ENCODE measurements at regions not wholly inside any gene's neighbourhood (a gene's known extent, or its start where the extent isn't known, plus 50 kb on each side); places are given as distances from the start of the nearest gene placed in this dataset.

DNA sequence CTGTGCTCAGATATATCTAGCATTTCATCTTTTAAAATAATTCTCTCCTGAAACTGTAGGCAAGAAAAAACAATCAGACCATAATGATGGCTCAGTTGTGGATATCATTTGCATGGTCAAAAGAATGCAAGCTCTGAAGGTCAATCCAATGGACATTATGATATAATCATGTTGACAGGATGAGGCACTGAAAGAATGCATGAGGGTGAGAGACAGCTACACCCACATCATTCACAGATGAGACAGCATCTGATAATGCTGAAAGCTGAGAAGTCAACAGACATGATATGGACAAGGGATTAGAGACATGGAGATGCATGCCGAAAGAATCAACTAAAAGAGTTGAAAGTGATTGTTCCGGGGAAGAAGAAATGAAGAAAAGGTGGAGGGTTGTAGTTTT, 346.4 kb upstream of the CDH5 start:
- TF ChIP-seq, protein P1, sequence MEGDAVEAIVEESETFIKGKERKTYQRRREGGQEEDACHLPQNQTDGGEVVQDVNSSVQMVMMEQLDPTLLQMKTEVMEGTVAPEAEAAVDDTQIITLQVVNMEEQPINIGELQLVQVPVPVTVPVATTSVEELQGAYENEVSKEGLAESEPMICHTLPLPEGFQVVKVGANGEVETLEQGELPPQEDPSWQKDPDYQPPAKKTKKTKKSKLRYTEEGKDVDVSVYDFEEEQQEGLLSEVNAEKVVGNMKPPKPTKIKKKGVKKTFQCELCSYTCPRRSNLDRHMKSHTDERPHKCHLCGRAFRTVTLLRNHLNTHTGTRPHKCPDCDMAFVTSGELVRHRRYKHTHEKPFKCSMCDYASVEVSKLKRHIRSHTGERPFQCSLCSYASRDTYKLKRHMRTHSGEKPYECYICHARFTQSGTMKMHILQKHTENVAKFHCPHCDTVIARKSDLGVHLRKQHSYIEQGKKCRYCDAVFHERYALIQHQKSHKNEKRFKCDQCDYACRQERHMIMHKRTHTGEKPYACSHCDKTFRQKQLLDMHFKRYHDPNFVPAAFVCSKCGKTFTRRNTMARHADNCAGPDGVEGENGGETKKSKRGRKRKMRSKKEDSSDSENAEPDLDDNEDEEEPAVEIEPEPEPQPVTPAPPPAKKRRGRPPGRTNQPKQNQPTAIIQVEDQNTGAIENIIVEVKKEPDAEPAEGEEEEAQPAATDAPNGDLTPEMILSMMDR (IDR thresholded peaks at IDR 0.05; ENCODE audit: insufficient read depth, low read length), result no peak
- TF ChIP-seq POLR2AphosphoS5 (IDR thresholded peaks at IDR 0.05; ENCODE audit: low read depth), result no peak
- TF ChIP-seq, protein P2, sequence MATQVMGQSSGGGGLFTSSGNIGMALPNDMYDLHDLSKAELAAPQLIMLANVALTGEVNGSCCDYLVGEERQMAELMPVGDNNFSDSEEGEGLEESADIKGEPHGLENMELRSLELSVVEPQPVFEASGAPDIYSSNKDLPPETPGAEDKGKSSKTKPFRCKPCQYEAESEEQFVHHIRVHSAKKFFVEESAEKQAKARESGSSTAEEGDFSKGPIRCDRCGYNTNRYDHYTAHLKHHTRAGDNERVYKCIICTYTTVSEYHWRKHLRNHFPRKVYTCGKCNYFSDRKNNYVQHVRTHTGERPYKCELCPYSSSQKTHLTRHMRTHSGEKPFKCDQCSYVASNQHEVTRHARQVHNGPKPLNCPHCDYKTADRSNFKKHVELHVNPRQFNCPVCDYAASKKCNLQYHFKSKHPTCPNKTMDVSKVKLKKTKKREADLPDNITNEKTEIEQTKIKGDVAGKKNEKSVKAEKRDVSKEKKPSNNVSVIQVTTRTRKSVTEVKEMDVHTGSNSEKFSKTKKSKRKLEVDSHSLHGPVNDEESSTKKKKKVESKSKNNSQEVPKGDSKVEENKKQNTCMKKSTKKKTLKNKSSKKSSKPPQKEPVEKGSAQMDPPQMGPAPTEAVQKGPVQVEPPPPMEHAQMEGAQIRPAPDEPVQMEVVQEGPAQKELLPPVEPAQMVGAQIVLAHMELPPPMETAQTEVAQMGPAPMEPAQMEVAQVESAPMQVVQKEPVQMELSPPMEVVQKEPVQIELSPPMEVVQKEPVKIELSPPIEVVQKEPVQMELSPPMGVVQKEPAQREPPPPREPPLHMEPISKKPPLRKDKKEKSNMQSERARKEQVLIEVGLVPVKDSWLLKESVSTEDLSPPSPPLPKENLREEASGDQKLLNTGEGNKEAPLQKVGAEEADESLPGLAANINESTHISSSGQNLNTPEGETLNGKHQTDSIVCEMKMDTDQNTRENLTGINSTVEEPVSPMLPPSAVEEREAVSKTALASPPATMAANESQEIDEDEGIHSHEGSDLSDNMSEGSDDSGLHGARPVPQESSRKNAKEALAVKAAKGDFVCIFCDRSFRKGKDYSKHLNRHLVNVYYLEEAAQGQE (IDR thresholded peaks at IDR 0.05; ENCODE audit: insufficient replicate concordance, low read depth), result no peak
- TF ChIP-seq GABPA (IDR thresholded peaks at IDR 0.05; ENCODE audit: low read depth), result no peak
